Heart left ventricle (tissue), 13 donors: ENCODE measurements at regions not wholly inside any gene's neighbourhood (a gene's known extent, or its start where the extent isn't known, plus 50 kb on each side); places are given as distances from the start of the nearest gene placed in this dataset.

Source experiments
- CTCF ChIP-seq, 12 donors: fragments of 200-600 bp; sonication (generic) in 4 of 12; IDR thresholded peaks; one replicate each; pipeline versions ENCODE4 v1.5.0 to v1.8.0; 2018 to 2022; ENCODE audit warnings: antibody characterized with exemption in 12 of 12, mild to moderate bottlenecking in 5 of 12
- POLR2A ChIP-seq, 2 donors: fragments of 450-650 bp; IDR thresholded peaks; one replicate each; pipeline ENCODE4 v1.6.1; 2017; ENCODE audit warnings: antibody characterized with exemption in 2 of 2, mild to moderate bottlenecking in 2 of 2, moderate library complexity in 2 of 2
- donor health status: ischemic (EF 13 %, LVEDD 7.1; RV severe dilation, severe dysfunction).
- donor health status: DM: no; HTN: yes; CAD: no.
- donor health status: DM: no; HTN: no; CAD: no.
- donor health status: ischemic (EF 25% LVEDD 6.9; RV normal size, moderate dysfunction).
- donor health status: ischemic (EF 25% LVEDD 5.7; RV mildly dilated, moderate dysfunction).
- donor health status: ischemic (EF 35%, LVEDD 5.7; RV mildly dilated, moderate dysfunction).
- donor health status: nonischemic (EF 11% LVEDD 7.7; RV severe dilation, severe dysfunction).
- donor health status: DM: yes; HTN: yes; CAD: no.
- donor health status: PGD.
- donor health status: ischemic (EF 29% LVEDD 5.4; RV normal size, mild dysfunction).
- donor health status: nonischemic (EF 23%, LVEDD 6.1; RV moderate dilation, normal function).

DNA sequence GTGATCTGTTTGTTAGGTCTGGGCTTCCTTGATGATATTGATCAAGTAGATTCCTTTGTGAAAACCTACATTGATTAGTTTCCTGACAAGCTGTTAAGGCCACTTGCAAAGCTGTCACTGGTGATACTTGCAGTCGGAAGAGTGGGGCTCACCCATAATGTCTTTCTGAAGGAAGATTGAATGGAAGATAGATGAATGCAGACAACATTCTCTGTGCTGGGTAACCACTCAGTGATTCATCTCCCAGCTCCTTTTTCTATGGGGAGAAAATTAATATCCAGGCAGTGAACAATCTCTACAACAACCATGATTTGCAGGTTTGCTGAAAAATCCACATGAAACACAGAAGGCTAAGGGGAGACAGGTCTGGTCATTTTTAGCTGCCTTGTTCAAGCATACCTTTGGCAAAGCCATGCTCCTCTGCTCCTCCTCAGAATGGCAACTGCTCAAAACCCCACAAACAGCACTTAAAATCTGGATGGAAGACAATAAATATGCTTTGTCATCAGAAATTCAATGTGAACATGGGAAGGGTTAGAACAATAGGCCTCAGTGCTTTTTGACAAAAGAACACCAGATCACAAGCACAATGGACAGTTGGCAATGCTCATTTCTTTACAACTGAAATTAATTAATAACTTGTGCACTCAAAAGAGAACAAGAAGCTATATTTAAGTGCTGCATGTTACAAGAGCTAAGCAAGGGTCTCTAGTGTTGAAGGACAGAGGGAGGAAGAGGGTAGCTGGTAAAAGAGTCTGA, 495.4 kb downstream of the TOX3 start:
- TF ChIP-seq CTCF (IDR thresholded peaks at IDR 0.05) (no peak), POLR2A (IDR thresholded peaks at IDR 0.05) (no peak)
